H1 (cell line): ENCODE measurements at regions not wholly inside any gene's neighbourhood (a gene's known extent, or its start where the extent isn't known, plus 50 kb on each side); places are given as distances from the start of the nearest gene placed in this dataset.

ENCODE experiments used
- CTCF ChIA-PET: fragments of 300-600 bp; sonication (Branson Sonifier 250); formaldehyde crosslinking; loops from one replicate; lab custom pipeline; 2021; ENCODE audit not compliant: partially characterized antibody; lab: Charles Lee
- POLR2A ChIA-PET: fragments of 300-600 bp; sonication (Branson Sonifier 250); formaldehyde crosslinking; loops from one replicate; lab custom pipeline; 2021; ENCODE audit warnings: inconsistent platforms; ENCODE audit not compliant: partially characterized antibody; lab: Charles Lee
- DNase-seq, 2 experiments: peaks; one replicate each; pipeline versions ENCODE4 v3.0.0 to v3.0.0-alpha.2; 2010 to 2022; ENCODE audit warnings: low spot score in 2 of 2, low read depth in 1 of 2, mixed read lengths in 1 of 2
- FAIRE-seq: peaks from 2 replicates; lab custom pipeline; 2011; peaks lifted over from hg19 to GRCh38; lab: Jason Lieb, UNC
- H2AFZ ChIP-seq: 2 replicates; pipeline ENCODE4 v1.8.1; 2012; ENCODE audit warnings: low read length, inconsistent platforms
- H2AK5ac ChIP-seq: 2 replicates; pipeline ENCODE4 v1.6.1; 2013; ENCODE audit warnings: low read depth, low read length
- H2BK120ac ChIP-seq: replicated peaks from 2 replicates; pipeline ENCODE3; 2013; ENCODE audit warnings: low read depth, low read length, inconsistent platforms
- H2BK12ac ChIP-seq: 2 replicates; pipeline ENCODE4 v1.6.1; 2013; ENCODE audit warnings: low read depth, low read length
- H2BK15ac ChIP-seq: 2 replicates; pipeline ENCODE4 v1.6.1; 2013; ENCODE audit warnings: low read length
- H2BK20ac ChIP-seq: 2 replicates; pipeline ENCODE4 v1.6.1; 2013; ENCODE audit warnings: low read length
- H2BK5ac ChIP-seq: 2 replicates; pipeline ENCODE4 v1.6.1; 2013; ENCODE audit warnings: low read depth, low read length
- H3K14ac ChIP-seq: 2 replicates; pipeline ENCODE4 v1.6.1; 2013; ENCODE audit warnings: inconsistent platforms; ENCODE audit not compliant: insufficient read length
- H3K18ac ChIP-seq: 2 replicates; pipeline ENCODE4 v1.6.1; 2013; ENCODE audit warnings: low read length; ENCODE audit errors: extremely low read depth
- H3K23ac ChIP-seq: 2 replicates; pipeline ENCODE4 v1.6.1; 2013; ENCODE audit warnings: inconsistent platforms; ENCODE audit not compliant: insufficient read length
- H3K23me2 ChIP-seq: 2 replicates; pipeline ENCODE4 v1.6.1; 2013; ENCODE audit warnings: low read depth, low read length
- H3K27ac ChIP-seq: 2 replicates; pipeline ENCODE4 v1.6.1; 2011; ENCODE audit warnings: low read depth, low read length, inconsistent platforms
- H3K27me3 ChIP-seq, 4 experiments: replicated peaks in 1 of 4; 1 replicate in 1 of 4; 2 replicates in 3 of 4; pipeline versions ENCODE4 v1.6.1 to v1.8.1; 2011 to 2013; ENCODE audit warnings: low read length in 3 of 4, mild to moderate bottlenecking in 3 of 4, inconsistent platforms in 2 of 4, mixed read lengths in 2 of 4, moderate library complexity in 1 of 4; ENCODE audit not compliant: control insufficient read depth in 3 of 4, insufficient read depth in 3 of 4; ENCODE audit errors: extremely low read depth in 1 of 4
- H3K36me3 ChIP-seq, 4 experiments: 2 replicates each; pipeline versions ENCODE4 v1.6.1 to v1.8.1; 2011 to 2013; ENCODE audit warnings: mild to moderate bottlenecking in 4 of 4, low read length in 3 of 4, moderate library complexity in 2 of 4, control low read depth in 1 of 4, inconsistent platforms in 1 of 4; ENCODE audit not compliant: insufficient read depth in 4 of 4, control insufficient read depth in 2 of 4
- H3K4ac ChIP-seq: replicated peaks from 2 replicates; pipeline ENCODE3; 2013; ENCODE audit warnings: low read length, low read depth, mixed read lengths, inconsistent platforms; ENCODE audit not compliant: insufficient read length
- H3K4me1 ChIP-seq, 4 experiments: replicated peaks in 1 of 4; 1 replicate in 1 of 4; 2 replicates in 3 of 4; pipeline versions ENCODE4 v1.6.1 to v1.8.1; 2011 to 2013; ENCODE audit warnings: low read length in 3 of 4, inconsistent platforms in 2 of 4, mixed read lengths in 1 of 4; ENCODE audit not compliant: insufficient read depth in 4 of 4, control insufficient read depth in 3 of 4
- H3K4me2 ChIP-seq, 2 experiments: 2 replicates each; pipeline versions ENCODE4 v1.6.1 to v1.8.1; 2011 to 2013; ENCODE audit warnings: low read depth in 2 of 2, low read length in 2 of 2, control low read depth in 1 of 2, inconsistent platforms in 1 of 2, mild to moderate bottlenecking in 1 of 2; ENCODE audit not compliant: insufficient read depth in 1 of 2
- H3K4me3 ChIP-seq, 4 experiments: fragments of 200-600, 300-600 bp in 1 of 4; sonication (generic), shearing (Covaris generic), sonication (Bioruptor Twin) in 1 of 4; 2 replicates each; pipeline versions ENCODE4 v1.5.1 to v1.8.1; 2011 to 2016; ENCODE audit warnings: low read length in 4 of 4, low read depth in 3 of 4, control low read depth in 2 of 4, inconsistent platforms in 2 of 4, mild to moderate bottlenecking in 2 of 4, mixed read lengths in 1 of 4, moderate library complexity in 1 of 4; ENCODE audit not compliant: insufficient read depth in 2 of 4; ENCODE audit errors: extremely low read depth in 1 of 4
- H3K56ac ChIP-seq: replicated peaks from 2 replicates; pipeline ENCODE3; 2013; ENCODE audit warnings: low read depth, mild to moderate bottlenecking, mixed read lengths, low read length, inconsistent platforms; ENCODE audit not compliant: insufficient read length
- H3K79me1 ChIP-seq: 2 replicates; pipeline ENCODE4 v1.6.1; 2013; ENCODE audit warnings: low read depth, low read length, control low read depth
- H3K79me2 ChIP-seq, 2 experiments: 2 replicates each; pipeline versions ENCODE4 v1.6.1 to v1.8.1; 2012 to 2013; ENCODE audit warnings: low read length in 2 of 2, mild to moderate bottlenecking in 2 of 2, inconsistent platforms in 1 of 2; ENCODE audit not compliant: insufficient read depth in 2 of 2, control insufficient read depth in 1 of 2
- H3K9ac ChIP-seq, 4 experiments: replicated peaks in 1 of 4; 1 replicate in 1 of 4; 2 replicates in 3 of 4; pipeline versions ENCODE4 v1.6.1 to v1.8.1; 2011 to 2013; ENCODE audit warnings: low read depth in 3 of 4, low read length in 3 of 4, control low read depth in 2 of 4, mild to moderate bottlenecking in 2 of 4, moderate library complexity in 2 of 4, inconsistent platforms in 1 of 4; ENCODE audit errors: extremely low read depth in 1 of 4
- H3K9me3 ChIP-seq, 2 experiments: 2 replicates each; pipeline versions ENCODE4 v1.6.1 to v1.8.1; 2012 to 2013; ENCODE audit warnings: mild to moderate bottlenecking in 2 of 2, moderate library complexity in 2 of 2, control low read depth in 1 of 2, inconsistent platforms in 1 of 2, low read depth in 1 of 2, low read length in 1 of 2, mixed read lengths in 1 of 2; ENCODE audit not compliant: insufficient read depth in 2 of 2
- H4K20me1 ChIP-seq, 2 experiments: replicated peaks in 1 of 2; 2 replicates each; pipeline versions ENCODE3 to v1.8.1; 2011 to 2013; ENCODE audit warnings: inconsistent platforms in 2 of 2, low read length in 2 of 2, mild to moderate bottlenecking in 1 of 2; ENCODE audit not compliant: insufficient read depth in 2 of 2, control insufficient read depth in 1 of 2
- H4K5ac ChIP-seq: 2 replicates; pipeline ENCODE4 v1.6.1; 2013; ENCODE audit warnings: low read length, low read depth, mixed read lengths, inconsistent platforms; ENCODE audit not compliant: insufficient read length
- H4K8ac ChIP-seq: 2 replicates; pipeline ENCODE4 v1.8.0; 2013; ENCODE audit warnings: mild to moderate bottlenecking, moderate library complexity, low read length, inconsistent platforms; ENCODE audit not compliant: insufficient read depth; ENCODE audit errors: extremely low read depth
- H4K91ac ChIP-seq: replicated peaks from 2 replicates; pipeline ENCODE3; 2013; ENCODE audit warnings: low read length, mixed read lengths, inconsistent platforms; ENCODE audit not compliant: insufficient read length
- BCL11A ChIP-seq, 2 experiments: IDR thresholded peaks; one replicate each; pipeline ENCODE4 v1.6.1; 2011; ENCODE audit warnings: low read depth in 2 of 2, low read length in 2 of 2, mild to moderate bottlenecking in 2 of 2
- CHD1 ChIP-seq: IDR thresholded peaks from 2 replicates; pipeline ENCODE4 v1.6.1; 2012; ENCODE audit warnings: low read depth, low read length, improper control_type of control experiment
- EGR1 ChIP-seq: IDR thresholded peaks from 2 replicates; pipeline ENCODE4 v1.6.1; 2011; ENCODE audit warnings: low read depth, low read length, borderline replicate concordance
- EP300 ChIP-seq, 2 experiments: IDR thresholded peaks; 1 replicate in 1 of 2; 2 replicates in 1 of 2; pipeline ENCODE4 v1.6.1; 2011 to 2012; ENCODE audit warnings: low read depth in 2 of 2, low read length in 2 of 2, mild to moderate bottlenecking in 2 of 2, borderline replicate concordance in 1 of 2, inconsistent platforms in 1 of 2, moderate library complexity in 1 of 2
- FOSL1 ChIP-seq: IDR thresholded peaks from 2 replicates; pipeline ENCODE4 v1.6.1; 2011; ENCODE audit warnings: mild to moderate bottlenecking, low read depth, low read length, moderate library complexity; ENCODE audit not compliant: insufficient read depth
- GTF2F1 ChIP-seq: IDR thresholded peaks from 2 replicates; pipeline ENCODE4 v1.6.1; 2012; ENCODE audit warnings: low read depth, low read length, improper control_type of control experiment, borderline replicate concordance
- HDAC6 ChIP-seq: IDR thresholded peaks from one replicate; pipeline ENCODE4 v1.7.1; 2012; ENCODE audit warnings: low read depth, mild to moderate bottlenecking, inconsistent platforms, low read length, moderate library complexity
- KDM5A ChIP-seq: fragments of 200-600 bp; IDR thresholded peaks from 2 replicates; pipeline ENCODE4 v1.7.1; 2012; ENCODE audit warnings: mild to moderate bottlenecking, low read length, inconsistent platforms, mixed read lengths
- SAP30 ChIP-seq: fragments of 300-600 bp; sonication (generic); IDR thresholded peaks from 2 replicates; pipeline ENCODE4 v1.7.1; 2012; ENCODE audit warnings: low read length, moderate library complexity, mild to moderate bottlenecking, inconsistent platforms; ENCODE audit not compliant: insufficient read depth, insufficient replicate concordance
- SP2 ChIP-seq: IDR thresholded peaks from 2 replicates; pipeline ENCODE4 v1.6.1; 2012; ENCODE audit warnings: mild to moderate bottlenecking, low read length, inconsistent platforms
- TEAD4 ChIP-seq: IDR thresholded peaks from 2 replicates; pipeline ENCODE4 v1.6.1; 2012; ENCODE audit warnings: low read depth, low read length, inconsistent platforms, mixed read lengths
- whole genome bisulfite sequencing, 2 experiments: shearing (Covaris generic) in 1 of 2; methylation state at CpG; one replicate each; pipeline versions ENCODE4 v1.1.6 to v1.1.7; 2013 to 2015; ENCODE audit warnings: low lambda C conversion rate in 2 of 2, mixed read lengths in 2 of 2, inconsistent platforms in 1 of 2, low coverage in 1 of 2, missing lambda C conversion rate in 1 of 2; ENCODE audit not compliant: insufficient replicate concordance in 2 of 2, insufficient coverage in 1 of 2, insufficient read length in 1 of 2; ENCODE audit errors: extremely low coverage in 1 of 2, missing lambda C conversion rate in 1 of 2; 5-methylcytosine and 5-hydroxymethylcytosine counted together
- TF ChIP-seq, protein P1 (sequence below): IDR thresholded peaks from 2 replicates; pipeline ENCODE4 v1.6.1; 2011; ENCODE audit warnings: low read depth, mild to moderate bottlenecking, low read length; ENCODE audit not compliant: insufficient read depth

DNA sequence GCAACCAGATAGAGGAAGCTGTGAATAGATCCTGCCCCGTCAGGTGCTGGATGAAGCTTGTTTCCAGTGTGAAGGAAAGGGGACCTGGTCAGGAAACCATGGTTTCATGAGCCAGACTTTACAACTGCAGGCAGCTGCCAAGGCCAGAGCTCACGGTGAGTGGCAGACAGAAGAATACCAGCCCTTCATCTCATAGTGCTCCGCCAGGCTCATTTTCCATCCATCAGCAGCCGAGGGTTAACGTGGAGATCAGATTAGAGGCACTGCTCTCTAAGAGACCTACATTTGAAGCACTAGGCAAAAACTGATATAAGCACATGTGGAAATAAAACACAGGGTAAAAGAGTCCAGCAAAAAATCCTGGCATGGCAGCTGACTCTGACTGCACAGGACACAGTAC, 172.4 kb downstream of the CD24 start:
- Histone ChIP-seq H2AFZ (no peak overlapping the region), H3K27ac (no peak overlapping the region)

More for the DNA sequence above, 172.4 kb downstream of the CD24 start:
- no peak for TF ChIP-seq EGR1
- no peak for TF ChIP-seq CHD1
- TF ChIP-seq, protein P1, sequence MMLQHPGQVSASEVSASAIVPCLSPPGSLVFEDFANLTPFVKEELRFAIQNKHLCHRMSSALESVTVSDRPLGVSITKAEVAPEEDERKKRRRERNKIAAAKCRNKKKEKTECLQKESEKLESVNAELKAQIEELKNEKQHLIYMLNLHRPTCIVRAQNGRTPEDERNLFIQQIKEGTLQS = no peak
- TF ChIP-seq GTF2F1 = no peak
- TF ChIP-seq FOSL1 = no peak
- no peak for TF ChIP-seq SP2
- no peak for TF ChIP-seq EP300 (IDR thresholded peaks at IDR 0.05; ENCODE audit: borderline replicate concordance in 1 of 2, low read depth in 2 of 2, low read length in 2 of 2)
- TF ChIP-seq BCL11A (IDR thresholded peaks at IDR 0.05; ENCODE audit: low read depth in 2 of 2, low read length in 2 of 2) = no peak
- no peak for TF ChIP-seq TEAD4
- TF ChIP-seq SAP30 = no peak
- TF ChIP-seq KDM5A = no peak
- TF ChIP-seq HDAC6 = no peak
- Histone ChIP-seq H3K56ac (no peak overlapping the region), H4K8ac (no peak overlapping the region; the same call in 1 of the 2 replicates), H3K79me2 (no peaks in the 10 kb centered on the region), H3K18ac (no peak overlapping the region), H4K5ac (no peak overlapping the region), H2BK5ac (no peak overlapping the region; the same call in 1 of the 2 replicates), H3K4me3 (no peak overlapping the region), H4K20me1 (no peaks in the 10 kb centered on the region), H3K23me2 (no peaks in the 10 kb centered on the region), H3K4me1 (peaks cover 5 to 17% (median 12%) of the 10 kb centered on the region in 4 experiments; a peak in 6 of 7 replicates), H2BK120ac (peak overlapping the region; percentile 56), H4K91ac (peak overlapping the region; percentile 49), H2BK20ac (peak overlapping the region; percentile 56; the same call in 1 of the 2 replicates), H2BK12ac (peak overlapping the region; percentile 64; the same call in 1 of the 2 replicates), H3K14ac (no peak overlapping the region), H3K9me3 (peaks cover 8 to 13% of the 10 kb centered on the region in 2 experiments; a peak in 3 of 4 replicates), H3K23ac (no peak overlapping the region), H3K27me3 (no peaks in the 10 kb centered on the region), H3K4ac (peak overlapping the region; percentile 15), H3K9ac (no peak overlapping the region), H3K36me3 (peaks cover 0 to 4% (median 0%) of the 10 kb centered on the region in 4 experiments; a peak in 1 of 8 replicates), H2AK5ac (no peak overlapping the region), H3K4me2 (no peak overlapping the region), H2BK15ac (peak overlapping the region; percentile 53; the same call in 1 of the 2 replicates), H3K79me1 (no peaks in the 10 kb centered on the region)
- FAIRE-seq = no peak
- CTCF ChIA-PET = interaction anchor here (3.2 kb wide), 1 partner anchor 18 kb away, joined by 9 read pairs; no protein-coding TSS in a partner anchor
- POLR2A ChIA-PET = no interaction called here
- WGBS, 2 experiments = 85% methylated on average over 5 of the region's 5 CpGs; no CpG with 5 or more reads in 1 of the 2 experiments
- no peak for DNase-seq
